GM23338 (cell line): ENCODE measurements at regions not wholly inside any gene's neighbourhood (a gene's known extent, or its start where the extent isn't known, plus 50 kb on each side); places are given as distances from the start of the nearest gene placed in this dataset.
A peak's percentile ranks its signal among the peaks of the same experiment; 100 is the strongest.

Experiments
- ATAC-seq: fragments of 200-7000 bp; cut with Tn5 transposase; 3 replicates; pipeline ENCODE4 v1.9.1; 2020
- DNase-seq: peaks from one replicate; pipeline ENCODE4 v3.0.0-alpha.2; 2015; ENCODE audit warnings: low spot score
- H2AFZ ChIP-seq: fragments of 200-600 bp; sonication (generic); 2 replicates; pipeline ENCODE4 v1.8.0; 2016; ENCODE audit warnings: antibody characterized with exemption, mild to moderate bottlenecking, moderate library complexity
- H3F3A ChIP-seq: fragments of 200-600 bp; sonication (generic); replicated peaks from 2 replicates; pipeline ENCODE4 v1.8.0; 2017; ENCODE audit warnings: antibody characterized with exemption, mixed run types, low read depth
- H3K27ac ChIP-seq: fragments of 200-600 bp; sonication (generic); 2 replicates; pipeline ENCODE4 v1.6.1; 2016; ENCODE audit warnings: low read depth
- H3K27me3 ChIP-seq: fragments of 200-600 bp; sonication (generic); 2 replicates; pipeline ENCODE4 v1.8.0; 2016; ENCODE audit warnings: mild to moderate bottlenecking, mixed run types, moderate library complexity; ENCODE audit not compliant: insufficient read depth
- H3K36me3 ChIP-seq: fragments of 200-600 bp; sonication (generic); 2 replicates; pipeline ENCODE4 v1.8.0; 2016; ENCODE audit warnings: mild to moderate bottlenecking; ENCODE audit not compliant: insufficient read depth
- H3K4me1 ChIP-seq: fragments of 200-600 bp; sonication (generic); 2 replicates; pipeline ENCODE4 v1.8.0; 2016; ENCODE audit warnings: mild to moderate bottlenecking, moderate library complexity; ENCODE audit not compliant: insufficient read depth
- H3K4me2 ChIP-seq: fragments of 200-600 bp; sonication (generic); 2 replicates; pipeline ENCODE4 v1.7.1; 2017; ENCODE audit warnings: mixed run types
- H3K4me3 ChIP-seq: fragments of 200-600 bp; sonication (generic); 2 replicates; pipeline ENCODE4 v1.6.1; 2016; ENCODE audit warnings: mixed run types
- H3K79me2 ChIP-seq: fragments of 200-600 bp; sonication (generic); replicated peaks from 2 replicates; pipeline ENCODE4 v1.8.0; 2017; ENCODE audit warnings: mild to moderate bottlenecking; ENCODE audit not compliant: insufficient read depth
- H3K9me2 ChIP-seq: fragments of 200-600 bp; sonication (generic); 2 replicates; pipeline ENCODE4 v1.8.0; 2017; ENCODE audit not compliant: insufficient read depth
- H4K20me1 ChIP-seq: fragments of 200-600 bp; sonication (generic); replicated peaks from 2 replicates; pipeline ENCODE4 v1.8.0; 2017; ENCODE audit warnings: mild to moderate bottlenecking; ENCODE audit not compliant: insufficient read depth
- H3K27ac Mint-ChIP-seq: 2 replicates; pipeline ENCODE4 v1.8.0; 2020; ENCODE audit warnings: inconsistent platforms, mild to moderate bottlenecking, moderate library complexity, mixed read lengths
- H3K27me3 Mint-ChIP-seq: 3 replicates; pipeline ENCODE4 v1.8.0; 2022; ENCODE audit warnings: low read depth, mild to moderate bottlenecking, moderate library complexity, mixed read lengths, inconsistent platforms; ENCODE audit not compliant: insufficient read depth, poor library complexity
- H3K36me3 Mint-ChIP-seq: 3 replicates; pipeline ENCODE4 v1.8.0; 2021; ENCODE audit warnings: low read depth, mild to moderate bottlenecking, inconsistent platforms, moderate library complexity, mixed read lengths
- H3K4me1 Mint-ChIP-seq: 3 replicates; pipeline ENCODE4 v1.8.0; 2020; ENCODE audit warnings: mild to moderate bottlenecking, inconsistent platforms, mixed read lengths
- H3K4me3 Mint-ChIP-seq: 3 replicates; pipeline ENCODE4 v1.8.0; 2021; ENCODE audit warnings: moderate library complexity, mild to moderate bottlenecking, inconsistent platforms, mixed read lengths
- H3K9me3 Mint-ChIP-seq: 3 replicates; pipeline ENCODE4 v1.8.0; 2020; ENCODE audit warnings: moderate library complexity, mild to moderate bottlenecking, inconsistent platforms, mixed read lengths
- CREB1 ChIP-seq: fragments of 250-450 bp; sonication (Bioruptor Pico); IDR thresholded peaks from 2 replicates; pipeline ENCODE4 v1.5.0; 2020; ENCODE audit warnings: low read depth, mild to moderate bottlenecking, moderate library complexity
- CTCF ChIP-seq, 2 experiments: fragments of 200-600 bp in 1 of 2; sonication (generic) in 1 of 2; conservative IDR thresholded peaks; 2 replicates each; pipeline versions ENCODE4 v1.5.1 to v1.6.1; 2016 to 2017; ENCODE audit warnings: antibody characterized with exemption in 2 of 2, low read depth in 2 of 2, mild to moderate bottlenecking in 2 of 2, moderate library complexity in 1 of 2
- ETS1 ChIP-seq: IDR thresholded peaks from 2 replicates; pipeline ENCODE4 v1.6.1; 2016; ENCODE audit warnings: antibody characterized with exemption
- EZH2 ChIP-seq: fragments of 200-600 bp; sonication (generic); IDR thresholded peaks from one replicate; pipeline ENCODE4 v1.8.0; 2017; ENCODE audit warnings: antibody characterized with exemption, mild to moderate bottlenecking, low read depth; ENCODE audit not compliant: unreplicated experiment
- EZH2phosphoT487 ChIP-seq: fragments of 200-600 bp; sonication (generic); IDR thresholded peaks from one replicate; pipeline ENCODE4 v1.8.1; 2018; ENCODE audit warnings: antibody characterized with exemption; ENCODE audit not compliant: unreplicated experiment
- JUNB ChIP-seq: IDR thresholded peaks from one replicate; pipeline ENCODE4 v1.6.1; 2016; ENCODE audit warnings: antibody characterized with exemption; ENCODE audit not compliant: unreplicated experiment
- POLR2AphosphoS5 ChIP-seq: IDR thresholded peaks from 2 replicates; pipeline ENCODE4 v1.6.1; 2016; ENCODE audit warnings: antibody characterized with exemption, low read depth
- STAT1 ChIP-seq: IDR thresholded peaks from one replicate; pipeline ENCODE4 v1.6.1; 2016; ENCODE audit warnings: antibody characterized with exemption; ENCODE audit not compliant: unreplicated experiment
- ZNF114 ChIP-seq: fragments of 250-450 bp; sonication (Bioruptor Pico); IDR thresholded peaks from 2 replicates; pipeline ENCODE4 v1.5.0; 2020; ENCODE audit warnings: mild to moderate bottlenecking, moderate library complexity
- TF ChIP-seq, protein P1 (sequence below): fragments of 250-450 bp; sonication (Bioruptor Pico); IDR thresholded peaks from 2 replicates; pipeline ENCODE4 v1.5.0; 2020; ENCODE audit warnings: mild to moderate bottlenecking, moderate library complexity

GRCh38 chr18:24850532-24850931 is 390.1 kb downstream of the HRH4 start:
- no peaks in the 10 kb centered on the region for H3K27me3 Mint-ChIP-seq
- ATAC-seq (peak; percentile 61), DNase-seq (peak; percentile 22)
- no peak overlapping the region for H3K27ac Mint-ChIP-seq
- Histone ChIP-seq H4K20me1 (no peaks in the 10 kb centered on the region), H3K9me2 (0 out of 2 replicates have a peak, but pooled peaks cover 4% of the 10 kb centered on the region), H3K4me1 (peaks cover 8% of the 10 kb centered on the region), H3K36me3 (no peaks in the 10 kb centered on the region), H3K4me3 (no peak overlapping the region), H3K27ac (no peak overlapping the region), H3F3A (no peaks in the 10 kb centered on the region), H2AFZ (no peak overlapping the region), H3K4me2 (no peak overlapping the region), H3K79me2 (no peaks in the 10 kb centered on the region), H3K27me3 (no peaks in the 10 kb centered on the region)
- peaks cover 8% of the 10 kb centered on the region for H3K4me1 Mint-ChIP-seq
- H3K4me3 Mint-ChIP-seq = no peak overlapping the region
- no peaks in the 10 kb centered on the region for H3K36me3 Mint-ChIP-seq
- TF ChIP-seq CTCF (conservative IDR thresholded peaks at IDR 0.05; ENCODE audit: low read depth in 2 of 2) = peak; percentile 9 to 42; a peak in 2 of 4 replicates
- TF ChIP-seq POLR2AphosphoS5 = no peak
- no peaks in the 10 kb centered on the region; the same call in 2 of the 3 replicates for H3K9me3 Mint-ChIP-seq

GRCh38 chr18:24853076-24853475 is 392.6 kb downstream of the HRH4 start:
- ATAC-seq (no peak), DNase-seq (peak; percentile 27)
- Mint-ChIP-seq H3K36me3 (no peaks in the 10 kb centered on the region), H3K4me1 (peaks cover 8% of the 10 kb centered on the region), H3K4me3 (no peak overlapping the region), H3K27me3 (no peaks in the 10 kb centered on the region), H3K9me3 (no peaks in the 10 kb centered on the region; the same call in 2 of the 3 replicates), H3K27ac (no peak overlapping the region)
- Histone ChIP-seq H3K9me2 (peaks cover 8% of the 10 kb centered on the region; the same call in 1 of the 2 replicates), H2AFZ (no peak overlapping the region), H3K4me2 (no peak overlapping the region), H3F3A (no peaks in the 10 kb centered on the region), H3K27ac (no peak overlapping the region), H3K4me3 (no peak overlapping the region), H3K27me3 (no peaks in the 10 kb centered on the region), H3K36me3 (no peaks in the 10 kb centered on the region), H3K4me1 (peaks cover 8% of the 10 kb centered on the region), H4K20me1 (no peaks in the 10 kb centered on the region), H3K79me2 (no peaks in the 10 kb centered on the region)
- TF ChIP-seq STAT1 = no peak
- no peak for TF ChIP-seq EZH2phosphoT487
- TF ChIP-seq POLR2AphosphoS5 = no peak
- TF ChIP-seq, protein P1, sequence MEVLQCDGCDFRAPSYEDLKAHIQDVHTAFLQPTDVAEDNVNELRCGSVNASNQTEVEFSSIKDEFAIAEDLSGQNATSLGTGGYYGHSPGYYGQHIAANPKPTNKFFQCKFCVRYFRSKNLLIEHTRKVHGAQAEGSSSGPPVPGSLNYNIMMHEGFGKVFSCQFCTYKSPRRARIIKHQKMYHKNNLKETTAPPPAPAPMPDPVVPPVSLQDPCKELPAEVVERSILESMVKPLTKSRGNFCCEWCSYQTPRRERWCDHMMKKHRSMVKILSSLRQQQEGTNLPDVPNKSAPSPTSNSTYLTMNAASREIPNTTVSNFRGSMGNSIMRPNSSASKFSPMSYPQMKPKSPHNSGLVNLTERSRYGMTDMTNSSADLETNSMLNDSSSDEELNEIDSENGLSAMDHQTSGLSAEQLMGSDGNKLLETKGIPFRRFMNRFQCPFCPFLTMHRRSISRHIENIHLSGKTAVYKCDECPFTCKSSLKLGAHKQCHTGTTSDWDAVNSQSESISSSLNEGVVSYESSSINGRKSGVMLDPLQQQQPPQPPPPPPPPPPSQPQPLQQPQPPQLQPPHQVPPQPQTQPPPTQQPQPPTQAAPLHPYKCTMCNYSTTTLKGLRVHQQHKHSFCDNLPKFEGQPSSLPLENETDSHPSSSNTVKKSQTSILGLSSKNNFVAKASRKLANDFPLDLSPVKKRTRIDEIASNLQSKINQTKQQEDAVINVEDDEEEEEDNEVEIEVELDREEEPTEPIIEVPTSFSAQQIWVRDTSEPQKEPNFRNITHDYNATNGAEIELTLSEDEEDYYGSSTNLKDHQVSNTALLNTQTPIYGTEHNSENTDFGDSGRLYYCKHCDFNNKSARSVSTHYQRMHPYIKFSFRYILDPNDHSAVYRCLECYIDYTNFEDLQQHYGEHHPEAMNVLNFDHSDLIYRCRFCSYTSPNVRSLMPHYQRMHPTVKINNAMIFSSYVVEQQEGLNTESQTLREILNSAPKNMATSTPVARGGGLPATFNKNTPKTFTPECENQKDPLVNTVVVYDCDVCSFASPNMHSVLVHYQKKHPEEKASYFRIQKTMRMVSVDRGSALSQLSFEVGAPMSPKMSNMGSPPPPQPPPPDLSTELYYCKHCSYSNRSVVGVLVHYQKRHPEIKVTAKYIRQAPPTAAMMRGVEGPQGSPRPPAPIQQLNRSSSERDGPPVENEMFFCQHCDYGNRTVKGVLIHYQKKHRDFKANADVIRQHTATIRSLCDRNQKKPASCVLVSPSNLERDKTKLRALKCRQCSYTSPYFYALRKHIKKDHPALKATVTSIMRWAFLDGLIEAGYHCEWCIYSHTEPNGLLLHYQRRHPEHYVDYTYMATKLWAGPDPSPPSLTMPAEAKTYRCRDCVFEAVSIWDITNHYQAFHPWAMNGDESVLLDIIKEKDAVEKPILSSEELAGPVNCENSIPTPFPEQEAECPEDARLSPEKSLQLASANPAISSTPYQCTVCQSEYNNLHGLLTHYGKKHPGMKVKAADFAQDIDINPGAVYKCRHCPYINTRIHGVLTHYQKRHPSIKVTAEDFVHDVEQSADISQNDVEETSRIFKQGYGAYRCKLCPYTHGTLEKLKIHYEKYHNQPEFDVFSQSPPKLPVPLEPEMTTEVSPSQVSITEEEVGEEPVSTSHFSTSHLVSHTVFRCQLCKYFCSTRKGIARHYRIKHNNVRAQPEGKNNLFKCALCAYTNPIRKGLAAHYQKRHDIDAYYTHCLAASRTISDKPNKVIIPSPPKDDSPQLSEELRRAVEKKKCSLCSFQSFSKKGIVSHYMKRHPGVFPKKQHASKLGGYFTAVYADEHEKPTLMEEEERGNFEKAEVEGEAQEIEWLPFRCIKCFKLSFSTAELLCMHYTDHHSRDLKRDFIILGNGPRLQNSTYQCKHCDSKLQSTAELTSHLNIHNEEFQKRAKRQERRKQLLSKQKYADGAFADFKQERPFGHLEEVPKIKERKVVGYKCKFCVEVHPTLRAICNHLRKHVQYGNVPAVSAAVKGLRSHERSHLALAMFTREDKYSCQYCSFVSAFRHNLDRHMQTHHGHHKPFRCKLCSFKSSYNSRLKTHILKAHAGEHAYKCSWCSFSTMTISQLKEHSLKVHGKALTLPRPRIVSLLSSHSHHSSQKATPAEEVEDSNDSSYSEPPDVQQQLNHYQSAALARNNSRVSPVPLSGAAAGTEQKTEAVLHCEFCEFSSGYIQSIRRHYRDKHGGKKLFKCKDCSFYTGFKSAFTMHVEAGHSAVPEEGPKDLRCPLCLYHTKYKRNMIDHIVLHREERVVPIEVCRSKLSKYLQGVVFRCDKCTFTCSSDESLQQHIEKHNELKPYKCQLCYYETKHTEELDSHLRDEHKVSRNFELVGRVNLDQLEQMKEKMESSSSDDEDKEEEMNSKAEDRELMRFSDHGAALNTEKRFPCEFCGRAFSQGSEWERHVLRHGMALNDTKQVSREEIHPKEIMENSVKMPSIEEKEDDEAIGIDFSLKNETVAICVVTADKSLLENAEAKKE (CRISPR knock-in tag) = no peak
- TF ChIP-seq JUNB = no peak
- TF ChIP-seq EZH2 = no peak
- no peak for TF ChIP-seq CTCF (conservative IDR thresholded peaks at IDR 0.05; ENCODE audit: low read depth in 2 of 2)
- TF ChIP-seq ETS1 = no peak
- no peak for TF ChIP-seq CREB1
- TF ChIP-seq ZNF114 (CRISPR knock-in tag) = no peak
